Retinal pigment epithelial cell (primary cell): ENCODE measurements at regions not wholly inside any gene's neighbourhood (a gene's known extent, or its start where the extent isn't known, plus 50 kb on each side); places are given as distances from the start of the nearest gene placed in this dataset.

Source experiments
- DNase-seq: peaks from one replicate; pipeline ENCODE4 v3.0.0-alpha.2; 2010; ENCODE audit warnings: low read depth
- H3K4me3 ChIP-seq: 2 replicates; pipeline ENCODE4 v1.5.1; 2011; ENCODE audit warnings: mild to moderate bottlenecking, low read length, control low read depth, moderate library complexity
- CTCF ChIP-seq: conservative IDR thresholded peaks from 2 replicates; pipeline ENCODE4 v1.5.1; 2011; ENCODE audit warnings: low read depth, low read length, control low read depth, inconsistent platforms

- no peak for TF ChIP-seq CTCF
- no peak for DNase-seq
- no peak overlapping the region for H3K4me3 ChIP-seq
Observed at GRCh38 chr9:1962122-1962521, 53.0 kb upstream of the SMARCA2 start.

GRCh38 chr9:1962588-1963106 lies 52.5 kb upstream of the SMARCA2 start:
- no peak for TF ChIP-seq CTCF
- H3K4me3 ChIP-seq = no peak overlapping the region
- no peak for DNase-seq

- no peak overlapping the region for H3K4me3 ChIP-seq
- TF ChIP-seq CTCF = no peak
- DNase-seq = no peak
Observed at GRCh38 chr9:1964093-1964492, 51.1 kb upstream of the SMARCA2 start.
